Liver (tissue), 8 donors: ENCODE measurements at regions not wholly inside any gene's neighbourhood (a gene's known extent, or its start where the extent isn't known, plus 50 kb on each side); places are given as distances from the start of the nearest gene placed in this dataset.

Experiments
- DNase-seq: peaks from one replicate; pipeline ENCODE4 v3.0.0-alpha.2; 2017; ENCODE audit warnings: low spot score
- H3K27ac ChIP-seq, 2 donors: one replicate each; pipeline ENCODE4 v1.7.0; 2013; ENCODE audit warnings: inconsistent platforms in 2 of 2, low read length in 2 of 2, control low read depth in 1 of 2, low read depth in 1 of 2, mild to moderate bottlenecking in 1 of 2
- H3K27me3 ChIP-seq, 4 donors: one replicate each; pipeline versions ENCODE4 v1.6.1 to v1.7.0; 2013; ENCODE audit warnings: low read length in 3 of 4, inconsistent platforms in 1 of 4, mild to moderate bottlenecking in 1 of 4, moderate library complexity in 1 of 4; ENCODE audit not compliant: control insufficient read depth in 4 of 4, insufficient read depth in 4 of 4
- H3K36me3 ChIP-seq, 4 donors: one replicate each; pipeline versions ENCODE4 v1.6.1 to v1.7.0; 2013; ENCODE audit warnings: low read length in 3 of 4, mild to moderate bottlenecking in 3 of 4, low read depth in 1 of 4, moderate library complexity in 1 of 4; ENCODE audit not compliant: control insufficient read depth in 4 of 4, insufficient read depth in 3 of 4
- H3K4me1 ChIP-seq, 4 donors: one replicate each; pipeline versions ENCODE4 v1.6.1 to v1.7.0; 2013; ENCODE audit warnings: low read length in 3 of 4, mild to moderate bottlenecking in 3 of 4, moderate library complexity in 1 of 4; ENCODE audit not compliant: control insufficient read depth in 4 of 4, insufficient read depth in 4 of 4
- H3K4me3 ChIP-seq, 3 donors: one replicate each; pipeline versions ENCODE4 v1.6.1 to v1.7.0; 2013; ENCODE audit warnings: low read length in 3 of 3, control low read depth in 1 of 3, low read depth in 1 of 3, mild to moderate bottlenecking in 1 of 3
- H3K9ac ChIP-seq, 2 donors: one replicate each; pipeline ENCODE4 v1.7.0; 2013; ENCODE audit warnings: low read length in 2 of 2, mild to moderate bottlenecking in 2 of 2, moderate library complexity in 2 of 2, control low read depth in 1 of 2, low read depth in 1 of 2
- H3K9me3 ChIP-seq, 4 donors: one replicate each; pipeline versions ENCODE4 v1.6.1 to v1.7.0; 2013; ENCODE audit warnings: low read length in 3 of 4; ENCODE audit not compliant: control insufficient read depth in 4 of 4
- ATF3 ChIP-seq: IDR thresholded peaks from 2 replicates; pipeline ENCODE4 v1.6.1; 2016; ENCODE audit warnings: antibody characterized with exemption
- CTCF ChIP-seq: fragments of 150-350 bp; IDR thresholded peaks from 2 replicates; pipeline ENCODE4 v1.5.1; 2017; ENCODE audit warnings: improper control_type of control experiment, low read depth, low read length; ENCODE audit not compliant: missing input control
- EGR1 ChIP-seq, 2 donors: IDR thresholded peaks; 2 replicates each; pipeline ENCODE4 v1.6.1; 2016 to 2018; ENCODE audit warnings: antibody characterized with exemption in 2 of 2, low read depth in 2 of 2
- FOXA1 ChIP-seq: IDR thresholded peaks from 2 replicates; pipeline ENCODE4 v1.6.1; 2016; ENCODE audit warnings: antibody characterized with exemption
- HNF4A ChIP-seq, 2 donors: conservative IDR thresholded peaks; 2 replicates each; pipeline ENCODE4 v1.6.1; 2016; ENCODE audit warnings: antibody characterized with exemption in 2 of 2, mild to moderate bottlenecking in 2 of 2
- HNF4G ChIP-seq: IDR thresholded peaks from 2 replicates; pipeline ENCODE4 v1.6.1; 2016; ENCODE audit warnings: antibody characterized with exemption
- MAX ChIP-seq: IDR thresholded peaks from 2 replicates; pipeline ENCODE4 v1.6.1; 2016; ENCODE audit warnings: antibody characterized with exemption
- NR2F2 ChIP-seq: IDR thresholded peaks from 2 replicates; pipeline ENCODE4 v1.6.1; 2016; ENCODE audit warnings: antibody characterized with exemption
- RAD21 ChIP-seq, 2 donors: IDR thresholded peaks; 2 replicates each; pipeline ENCODE4 v1.6.1; 2016; ENCODE audit warnings: antibody characterized with exemption in 2 of 2, mild to moderate bottlenecking in 2 of 2
- RXRA ChIP-seq, 2 donors: IDR thresholded peaks; 2 replicates each; pipeline ENCODE4 v1.6.1; 2017 to 2018; ENCODE audit warnings: antibody characterized with exemption in 2 of 2, mild to moderate bottlenecking in 1 of 2
- SP1 ChIP-seq: IDR thresholded peaks from 2 replicates; pipeline ENCODE4 v1.6.1; 2018; ENCODE audit warnings: antibody characterized with exemption, mild to moderate bottlenecking
- TAF1 ChIP-seq: conservative IDR thresholded peaks from 2 replicates; pipeline ENCODE4 v1.6.1; 2016; ENCODE audit warnings: antibody characterized with exemption, mild to moderate bottlenecking
- YY1 ChIP-seq: IDR thresholded peaks from 2 replicates; pipeline ENCODE4 v1.6.1; 2016; ENCODE audit warnings: antibody characterized with exemption, mild to moderate bottlenecking
- WGBS: extraction: QIAGEN DNeasy Blood & Tissue Kit; methylation state at CpG from one replicate; pipeline ENCODE4 v1.1.7; 2013; 5-methylcytosine and 5-hydroxymethylcytosine counted together
- TF ChIP-seq, protein P1 (sequence below): IDR thresholded peaks from 2 replicates; pipeline ENCODE4 v1.6.1; 2016; ENCODE audit warnings: antibody characterized with exemption
- TF ChIP-seq, protein P2 (sequence below): IDR thresholded peaks from 2 replicates; pipeline ENCODE4 v1.6.1; 2016; ENCODE audit warnings: antibody characterized with exemption, mild to moderate bottlenecking
- donor health status: healthy.
- donor health status: healthy.
- donor health status: healthy.
- donor health status: healthy.
- donor health status: healthy.

DNA sequence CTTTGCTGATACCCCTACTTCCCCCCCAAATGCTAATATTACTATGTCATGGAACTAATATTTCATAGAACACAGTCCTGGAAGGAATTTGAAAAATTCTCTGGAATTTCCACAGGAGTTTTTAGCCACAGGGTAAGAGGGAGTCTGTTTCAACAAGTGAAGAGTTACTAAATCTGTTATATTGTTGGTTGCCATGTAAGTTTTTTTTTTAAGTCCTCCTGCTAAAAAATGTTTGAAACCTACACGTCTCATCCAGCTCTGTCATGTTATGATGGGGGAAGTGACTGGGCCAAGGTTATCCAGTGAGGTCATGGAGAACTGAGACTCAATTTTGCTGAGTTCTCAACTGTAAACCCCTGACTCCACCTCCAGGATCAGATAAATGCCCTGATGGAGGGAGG is 60.8 kb upstream of the USP24 start:
- 75% methylated on average over 1 of the region's 1 CpG for WGBS
- Histone ChIP-seq H3K9me3 (no peaks in the 10 kb centered on the region), H3K27me3 (no peaks in the 10 kb centered on the region), H3K27ac (no peak overlapping the region), H3K36me3 (no peaks in the 10 kb centered on the region), H3K4me1 (peaks cover 0 to 3% (median 1%) of the 10 kb centered on the region in 4 donors), H3K9ac (no peak overlapping the region), H3K4me3 (no peak overlapping the region)
- no peak for TF ChIP-seq FOXA1
- TF ChIP-seq NR2F2 = no peak
- no peak for TF ChIP-seq RXRA (IDR thresholded peaks at IDR 0.05)
- TF ChIP-seq, protein P1, sequence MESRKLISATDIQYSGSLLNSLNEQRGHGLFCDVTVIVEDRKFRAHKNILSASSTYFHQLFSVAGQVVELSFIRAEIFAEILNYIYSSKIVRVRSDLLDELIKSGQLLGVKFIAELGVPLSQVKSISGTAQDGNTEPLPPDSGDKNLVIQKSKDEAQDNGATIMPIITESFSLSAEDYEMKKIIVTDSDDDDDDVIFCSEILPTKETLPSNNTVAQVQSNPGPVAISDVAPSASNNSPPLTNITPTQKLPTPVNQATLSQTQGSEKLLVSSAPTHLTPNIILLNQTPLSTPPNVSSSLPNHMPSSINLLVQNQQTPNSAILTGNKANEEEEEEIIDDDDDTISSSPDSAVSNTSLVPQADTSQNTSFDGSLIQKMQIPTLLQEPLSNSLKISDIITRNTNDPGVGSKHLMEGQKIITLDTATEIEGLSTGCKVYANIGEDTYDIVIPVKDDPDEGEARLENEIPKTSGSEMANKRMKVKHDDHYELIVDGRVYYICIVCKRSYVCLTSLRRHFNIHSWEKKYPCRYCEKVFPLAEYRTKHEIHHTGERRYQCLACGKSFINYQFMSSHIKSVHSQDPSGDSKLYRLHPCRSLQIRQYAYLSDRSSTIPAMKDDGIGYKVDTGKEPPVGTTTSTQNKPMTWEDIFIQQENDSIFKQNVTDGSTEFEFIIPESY = no peak
- no peak for TF ChIP-seq HNF4G
- no peak for TF ChIP-seq EGR1 (IDR thresholded peaks at IDR 0.05; ENCODE audit: low read depth in 2 of 2)
- TF ChIP-seq YY1 = no peak
- TF ChIP-seq CTCF = no peak
- no peak for TF ChIP-seq SP1
- TF ChIP-seq ATF3 = no peak
- TF ChIP-seq, protein P2, sequence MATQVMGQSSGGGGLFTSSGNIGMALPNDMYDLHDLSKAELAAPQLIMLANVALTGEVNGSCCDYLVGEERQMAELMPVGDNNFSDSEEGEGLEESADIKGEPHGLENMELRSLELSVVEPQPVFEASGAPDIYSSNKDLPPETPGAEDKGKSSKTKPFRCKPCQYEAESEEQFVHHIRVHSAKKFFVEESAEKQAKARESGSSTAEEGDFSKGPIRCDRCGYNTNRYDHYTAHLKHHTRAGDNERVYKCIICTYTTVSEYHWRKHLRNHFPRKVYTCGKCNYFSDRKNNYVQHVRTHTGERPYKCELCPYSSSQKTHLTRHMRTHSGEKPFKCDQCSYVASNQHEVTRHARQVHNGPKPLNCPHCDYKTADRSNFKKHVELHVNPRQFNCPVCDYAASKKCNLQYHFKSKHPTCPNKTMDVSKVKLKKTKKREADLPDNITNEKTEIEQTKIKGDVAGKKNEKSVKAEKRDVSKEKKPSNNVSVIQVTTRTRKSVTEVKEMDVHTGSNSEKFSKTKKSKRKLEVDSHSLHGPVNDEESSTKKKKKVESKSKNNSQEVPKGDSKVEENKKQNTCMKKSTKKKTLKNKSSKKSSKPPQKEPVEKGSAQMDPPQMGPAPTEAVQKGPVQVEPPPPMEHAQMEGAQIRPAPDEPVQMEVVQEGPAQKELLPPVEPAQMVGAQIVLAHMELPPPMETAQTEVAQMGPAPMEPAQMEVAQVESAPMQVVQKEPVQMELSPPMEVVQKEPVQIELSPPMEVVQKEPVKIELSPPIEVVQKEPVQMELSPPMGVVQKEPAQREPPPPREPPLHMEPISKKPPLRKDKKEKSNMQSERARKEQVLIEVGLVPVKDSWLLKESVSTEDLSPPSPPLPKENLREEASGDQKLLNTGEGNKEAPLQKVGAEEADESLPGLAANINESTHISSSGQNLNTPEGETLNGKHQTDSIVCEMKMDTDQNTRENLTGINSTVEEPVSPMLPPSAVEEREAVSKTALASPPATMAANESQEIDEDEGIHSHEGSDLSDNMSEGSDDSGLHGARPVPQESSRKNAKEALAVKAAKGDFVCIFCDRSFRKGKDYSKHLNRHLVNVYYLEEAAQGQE = no peak
- TF ChIP-seq HNF4A (conservative IDR thresholded peaks at IDR 0.05) = no peak
- TF ChIP-seq MAX = no peak
- TF ChIP-seq RAD21 (IDR thresholded peaks at IDR 0.05) = no peak
- no peak for TF ChIP-seq TAF1
- no peak for DNase-seq

- no peaks in the 10 kb centered on the region for H3K27me3 ChIP-seq
- WGBS = 77% methylated on average over 12 of the region's 12 CpGs
- H3K9me3 ChIP-seq = no peaks in the 10 kb centered on the region
- H3K9ac ChIP-seq = no peak overlapping the region
- DNase-seq = peak; percentile 63
- H3K36me3 ChIP-seq = no peaks in the 10 kb centered on the region
- no peak overlapping the region for H3K27ac ChIP-seq
- peaks cover 0 to 3% (median 1%) of the 10 kb centered on the region in 4 donors for H3K4me1 ChIP-seq
- no peak overlapping the region for H3K4me3 ChIP-seq
- TF ChIP-seq, protein P1 = no peak
- no peak for TF ChIP-seq CTCF
Observed at GRCh38 chr1:55275151-55275748, 60.1 kb upstream of the USP24 start.
